ENCODE measurements at regions not wholly inside any gene's neighbourhood (a gene's known extent, or its start where the extent isn't known, plus 50 kb on each side); places are given as distances from the start of the nearest gene placed in this dataset.

DNA sequence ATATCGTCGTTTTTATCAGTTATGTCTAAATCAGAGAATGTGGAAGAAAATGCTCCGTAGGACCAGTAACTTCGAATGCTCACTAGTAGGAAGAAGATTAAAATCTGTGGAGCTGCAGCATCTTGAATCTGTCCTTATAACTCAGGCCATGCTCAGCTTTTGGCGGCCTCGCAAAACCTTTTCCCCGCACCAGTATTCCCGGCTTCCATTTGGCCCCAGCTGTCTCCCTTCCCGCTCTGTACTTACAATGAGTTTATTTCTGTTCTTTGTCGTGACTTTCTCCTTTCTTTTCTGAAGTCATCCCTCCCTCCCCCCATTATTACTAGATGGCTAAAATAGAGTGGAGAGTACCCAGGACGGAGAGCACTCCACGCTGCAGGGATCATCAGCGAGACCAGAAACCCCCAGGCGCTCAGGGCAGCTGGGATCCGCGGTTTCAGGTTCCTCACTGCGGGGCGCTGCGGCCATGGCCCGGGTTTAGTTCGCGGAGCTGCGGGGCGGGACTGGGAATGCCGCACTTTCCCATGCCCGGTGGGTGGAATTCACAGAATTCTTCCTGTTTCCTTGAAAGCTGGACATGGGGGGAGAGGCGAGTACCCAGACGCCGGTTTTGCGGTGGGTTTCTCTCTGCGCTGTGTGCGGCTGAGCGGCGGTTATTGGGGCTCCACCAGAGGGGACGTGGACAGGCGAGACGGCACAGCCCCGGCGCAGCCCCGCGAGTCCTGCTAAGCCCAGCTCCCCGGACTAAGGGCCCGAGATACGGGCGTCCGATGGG lies 183.5 kb downstream of the POM121L12 start:
- Histone ChIP-seq H3K4me1 (ENCODE audit: control insufficient read depth in 1 of 2, insufficient read depth in 2 of 2, low read length in 2 of 2) (no peaks in the 10 kb centered on the region), H3K9ac (ENCODE audit: low read length) (no peak overlapping the region), H3K27me3 (ENCODE audit: insufficient read depth, low read length) (no peaks in the 10 kb centered on the region), H4K20me1 (ENCODE audit: insufficient read depth) (no peaks in the 10 kb centered on the region), H2AFZ (ENCODE audit: low read depth, low read length, poor library complexity, severe bottlenecking) (no peak overlapping the region), H3K4me3 (replicated peaks in 1 of 2; ENCODE audit: low read depth in 1 of 2, low read length in 2 of 2) (no peak overlapping the region), H3K79me2 (ENCODE audit: insufficient read depth, low read length) (no peaks in the 10 kb centered on the region), H3K27ac (ENCODE audit: low read depth, low read length) (no peak overlapping the region), H3K9me3 (ENCODE audit: control insufficient read depth in 1 of 2, insufficient read depth in 1 of 2, low read depth in 1 of 2, low read length in 2 of 2) (peaks cover 9 to 11% of the 10 kb centered on the region in 2 experiments; a peak in 2 of 4 replicates), H3K9me2 (ENCODE audit: insufficient read depth) (no peaks in the 10 kb centered on the region), H3K4me2 (ENCODE audit: low read length) (no peak overlapping the region), H3K36me3 (ENCODE audit: control insufficient read depth in 1 of 2, insufficient read depth in 2 of 2, low read length in 2 of 2) (no peaks in the 10 kb centered on the region)
- intact Hi-C loops (cut with micrococcal nuclease): no loop called here
- no peak for TF ChIP-seq ELF1 (IDR thresholded peaks at IDR 0.05; ENCODE audit: borderline replicate concordance, low read depth)
- CTCF ChIA-PET: no interaction called here
- RAD21 ChIA-PET (ENCODE audit: low non-redundant PET in 1 of 2, low total read pairs in 2 of 2, uncharacterized antibody in 2 of 2, unreplicated experiment in 2 of 2): no interaction called here
- DNase-seq (ENCODE audit: low read depth, low spot score) (no peak), ATAC-seq (no peak)
- POLR2A ChIA-PET: no interaction called here
- BruUV-seq (replicated peaks): no TSS peak

DNA sequence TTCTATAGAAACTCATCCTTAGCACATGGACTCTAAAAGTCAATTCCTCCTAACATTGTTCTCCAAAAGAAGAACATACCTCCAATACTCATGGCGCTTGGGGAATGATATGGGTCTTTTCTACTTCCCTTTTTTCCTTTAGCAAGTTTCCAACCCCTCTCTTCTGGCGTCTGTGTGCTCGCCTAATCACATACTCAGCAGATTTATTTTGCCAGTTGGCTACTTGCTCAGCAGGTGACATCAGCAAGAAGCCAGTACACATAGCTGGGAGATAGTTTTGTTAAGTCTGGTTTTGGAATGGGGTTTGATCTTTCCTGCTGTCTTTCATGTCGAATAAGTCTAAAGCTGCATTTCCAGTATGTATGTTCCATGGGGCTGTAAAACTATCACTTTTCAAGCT lies 193.8 kb downstream of the POM121L12 start:
- ChIA-PET POLR2A (no interaction called here), RAD21 (ENCODE audit: low non-redundant PET in 1 of 2, low total read pairs in 2 of 2, uncharacterized antibody in 2 of 2, unreplicated experiment in 2 of 2) (no interaction called here), CTCF (no interaction called here)
- no peaks in the 10 kb centered on the region for H3K27me3 ChIP-seq (ENCODE audit: insufficient read depth, low read length)
- TF ChIP-seq ZFX (IDR thresholded peaks at IDR 0.05): no peak
- H2AFZ ChIP-seq (ENCODE audit: low read depth, low read length, poor library complexity, severe bottlenecking): no peak overlapping the region
- no peak overlapping the region for H3K9ac ChIP-seq (ENCODE audit: low read length)
- H3K36me3 ChIP-seq (ENCODE audit: control insufficient read depth in 1 of 2, insufficient read depth in 2 of 2, low read length in 2 of 2): no peaks in the 10 kb centered on the region
- H3K27ac ChIP-seq (ENCODE audit: low read depth, low read length): no peak overlapping the region
- peaks cover 16 to 19% of the 10 kb centered on the region in 2 experiments; a peak in 2 of 4 replicates for H3K9me3 ChIP-seq (ENCODE audit: control insufficient read depth in 1 of 2, insufficient read depth in 1 of 2, low read depth in 1 of 2, low read length in 2 of 2)
- DNase-seq (ENCODE audit: low read depth, low spot score) (no peak), ATAC-seq (no peak)
- H3K9me2 ChIP-seq (ENCODE audit: insufficient read depth): no peaks in the 10 kb centered on the region
- intact Hi-C loops (cut with micrococcal nuclease): no loop called here
- BruUV-seq (replicated peaks): no TSS peak
- no peaks in the 10 kb centered on the region for H3K4me1 ChIP-seq (ENCODE audit: control insufficient read depth in 1 of 2, insufficient read depth in 2 of 2, low read length in 2 of 2)
- H3K4me2 ChIP-seq (ENCODE audit: low read length): no peak overlapping the region
- no peak overlapping the region for H3K4me3 ChIP-seq (replicated peaks in 1 of 2; ENCODE audit: low read depth in 1 of 2, low read length in 2 of 2)
- H3K79me2 ChIP-seq (ENCODE audit: insufficient read depth, low read length): no peaks in the 10 kb centered on the region
- H4K20me1 ChIP-seq (ENCODE audit: insufficient read depth): no peaks in the 10 kb centered on the region

Data from HCT116 (cell line).